HG03025 (cell line): ENCODE measurements at regions not wholly inside any gene's neighbourhood (a gene's known extent, or its start where the extent isn't known, plus 50 kb on each side); places are given as distances from the start of the nearest gene placed in this dataset.

ENCODE experiments used
- ATAC-seq: cut with Tn5 transposase; IDR thresholded peaks from one replicate; pipeline ENCODE4 v1.9.1; 2021; ENCODE audit warnings: mild to moderate bottlenecking, moderate library complexity; ENCODE audit not compliant: unreplicated experiment, low FRiP score

DNA sequence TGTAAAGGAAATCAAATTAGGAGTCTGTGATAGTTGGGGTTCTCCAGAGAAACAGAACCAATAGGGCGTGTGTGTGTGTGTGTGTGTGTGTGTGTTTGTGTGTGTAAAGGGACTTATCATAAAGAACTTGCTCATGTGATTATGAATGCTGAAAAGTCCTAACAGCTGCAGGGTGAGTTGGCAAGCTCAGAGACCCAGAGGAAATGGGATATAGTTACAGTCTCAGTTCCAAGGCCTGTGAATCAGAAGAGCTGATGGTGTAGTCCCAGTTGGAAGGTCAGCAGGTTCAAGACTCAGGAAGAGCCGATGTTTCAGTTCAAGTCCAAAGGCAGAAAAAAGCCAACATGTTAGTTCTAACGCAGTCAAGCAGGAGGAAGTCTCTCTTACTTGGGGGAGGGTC, 214.2 kb downstream of the ELAVL2 start:
- ATAC-seq = no peak

DNA sequence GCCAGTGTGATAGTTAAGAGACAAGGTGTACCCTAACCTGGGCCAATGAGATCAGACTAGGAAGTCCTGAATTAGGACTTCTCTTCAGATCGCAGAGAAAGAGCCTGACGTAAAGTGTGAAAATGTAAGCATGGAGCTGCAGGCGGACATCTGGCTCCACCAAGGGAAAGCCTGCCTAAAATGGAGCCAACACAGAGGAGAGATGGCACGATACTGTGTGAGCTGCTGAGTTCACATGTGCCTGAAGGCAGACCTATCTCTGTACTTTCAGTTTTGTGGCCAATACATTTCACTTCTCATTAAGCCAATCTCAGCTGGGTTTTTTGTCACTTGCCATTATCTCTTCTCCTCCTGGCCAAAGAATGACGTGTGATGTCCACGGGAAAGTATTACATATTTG, 210.5 kb downstream of the ELAVL2 start:
- ATAC-seq = no peak

GRCh38 chr9:23621188-23621587, 204.9 kb downstream of the ELAVL2 start:
- no peak for ATAC-seq

- no peak for ATAC-seq
Measured at GRCh38 chr9:23621924-23622323, 204.1 kb downstream of the ELAVL2 start.

DNA sequence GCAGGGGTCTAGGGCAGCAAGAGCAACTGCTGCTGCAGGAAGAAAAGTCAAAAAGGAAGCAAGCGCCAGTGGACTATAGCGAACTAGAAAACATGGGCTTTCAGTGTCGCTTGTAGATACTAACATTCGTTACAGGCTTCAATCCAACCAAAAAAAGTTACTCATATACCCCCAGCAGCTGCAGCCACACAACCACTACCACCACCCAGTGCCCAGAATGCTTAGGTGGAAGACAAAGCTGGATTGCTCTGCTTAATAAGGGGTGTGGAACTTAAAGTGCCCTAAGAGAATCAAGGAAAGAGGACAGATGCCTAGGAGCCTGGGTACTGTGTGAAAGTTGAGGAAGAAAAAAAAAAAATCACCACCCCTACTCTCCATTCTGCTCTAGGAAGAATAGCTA, 203.6 kb downstream of the ELAVL2 start:
- no peak for ATAC-seq

GRCh38 chr9:23630488-23630887, 195.6 kb downstream of the ELAVL2 start:
- ATAC-seq = no peak

GRCh38 chr9:23635276-23635675, 190.8 kb downstream of the ELAVL2 start:
- ATAC-seq = no peak

DNA sequence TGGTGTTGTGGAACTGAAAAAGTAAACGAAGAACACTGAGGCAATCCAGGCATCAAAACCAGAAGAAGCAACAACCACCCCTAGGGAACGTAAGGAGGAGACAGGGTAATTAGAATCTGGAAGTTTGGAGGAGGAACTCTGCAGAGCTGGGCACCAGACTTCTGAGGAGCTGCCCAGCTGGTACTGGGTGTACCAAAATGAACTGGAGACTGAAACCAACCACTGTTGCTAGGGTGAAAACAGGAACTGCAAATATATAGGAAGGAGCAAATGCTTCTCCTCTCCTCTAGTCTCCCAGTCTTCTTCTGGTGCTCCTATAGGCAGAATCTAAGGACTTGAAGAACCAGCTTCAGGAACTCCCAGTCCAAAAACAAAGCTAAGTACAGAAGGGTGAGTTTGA, 189.8 kb downstream of the ELAVL2 start:
- no peak for ATAC-seq

DNA sequence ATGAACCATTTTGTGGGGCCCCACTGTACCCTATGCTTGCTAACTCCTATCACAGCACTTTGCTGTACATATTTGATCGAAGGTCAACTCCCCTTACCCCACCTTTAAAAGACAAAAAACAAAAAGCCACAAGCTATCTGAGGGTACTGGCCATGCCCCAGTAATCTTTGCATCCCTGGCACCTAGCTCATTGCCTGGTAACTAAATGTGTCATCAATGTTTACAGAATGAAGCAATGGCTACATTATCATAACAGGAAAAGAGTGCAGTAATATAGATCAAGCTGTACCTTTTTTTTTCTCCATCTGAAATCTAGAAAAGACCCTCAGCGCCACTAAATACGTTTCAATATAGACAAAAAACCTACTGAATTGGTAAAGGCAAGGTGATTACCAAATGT, 188.0 kb downstream of the ELAVL2 start:
- no peak for ATAC-seq

GRCh38 chr9:23638837-23639426, 187.1 kb downstream of the ELAVL2 start:
- no peak for ATAC-seq
